SK-N-SH (cell line): ENCODE measurements at regions not wholly inside any gene's neighbourhood (a gene's known extent, or its start where the extent isn't known, plus 50 kb on each side); places are given as distances from the start of the nearest gene placed in this dataset.
"Not testable (repeated sequence)": the region's sequence is repeated elsewhere in the genome, so short reads cannot be mapped to it uniquely, and the experiment has no call there.

Experiments used
- CTCF ChIA-PET: fragments of 300-600, 350-600 bp; formaldehyde crosslinking; extraction: SDS; loops from one replicate; lab custom pipeline; 2021; lab: Yijun Ruan, JAX
- POLR2A ChIA-PET: fragments of 350-600 bp; sonication (Branson Sonifier 250); formaldehyde crosslinking; extraction: SDS; loops from one replicate; lab custom pipeline; 2020; ENCODE audit warnings: antibody characterized with exemption, inconsistent platforms; lab: Yijun Ruan, JAX
- DNase-seq: peaks from one replicate; pipeline ENCODE4 v3.0.0; 2012
- H2AFZ ChIP-seq: fragments of 200-600 bp; sonication (generic); 2 replicates; pipeline ENCODE4 v1.8.1; 2016; ENCODE audit warnings: antibody characterized with exemption, mild to moderate bottlenecking, low read depth
- H3F3A ChIP-seq: fragments of 200-600 bp; sonication (generic); replicated peaks from 2 replicates; pipeline ENCODE3; 2016; ENCODE audit warnings: antibody characterized with exemption, mild to moderate bottlenecking; ENCODE audit not compliant: insufficient read depth
- H3K27ac ChIP-seq, 2 experiments: fragments of 200-500 bp in 1 of 2; fragments of 200-600 bp in 1 of 2; sonication (Bioruptor generic) in 1 of 2; sonication (generic), shearing (Covaris generic) in 1 of 2; 2 replicates each; pipeline versions ENCODE4 v1.5.1 to v1.6.1; 2014 to 2016; ENCODE audit warnings: low read depth in 2 of 2, inconsistent platforms in 1 of 2, low read length in 1 of 2, mild to moderate bottlenecking in 1 of 2, mixed read lengths in 1 of 2
- H3K27me3 ChIP-seq: fragments of 200-600 bp; sonication (generic), shearing (Covaris generic); 2 replicates; pipeline ENCODE4 v1.6.1; 2016; ENCODE audit warnings: mixed run types; ENCODE audit not compliant: insufficient read depth
- H3K36me3 ChIP-seq, 2 experiments: fragments of 200-500 bp in 1 of 2; fragments of 200-600 bp in 1 of 2; sonication (Bioruptor generic) in 1 of 2; sonication (generic) in 1 of 2; replicated peaks in 1 of 2; 2 replicates each; pipeline versions ENCODE3 to v1.5.1; 2014 to 2016; ENCODE audit warnings: low read length in 1 of 2, mild to moderate bottlenecking in 1 of 2; ENCODE audit not compliant: insufficient read depth in 2 of 2, control insufficient read depth in 1 of 2
- H3K4me1 ChIP-seq, 2 experiments: fragments of 200-500 bp in 1 of 2; fragments of 200-600 bp in 1 of 2; sonication (Bioruptor generic) in 1 of 2; sonication (generic), shearing (Covaris generic) in 1 of 2; 2 replicates each; pipeline versions ENCODE4 v1.5.1 to v1.6.1; 2014 to 2016; ENCODE audit warnings: low read depth in 1 of 2, low read length in 1 of 2, mixed run types in 1 of 2; ENCODE audit not compliant: insufficient read depth in 2 of 2, control insufficient read depth in 1 of 2
- H3K4me2 ChIP-seq: fragments of 200-600 bp; sonication (generic), shearing (Covaris generic); 2 replicates; pipeline ENCODE4 v1.6.1; 2017; ENCODE audit warnings: mixed run types
- H3K4me3 ChIP-seq, 2 experiments: fragments of 200-500 bp in 1 of 2; fragments of 200-600 bp in 1 of 2; sonication (Bioruptor generic) in 1 of 2; sonication (generic), shearing (Covaris generic) in 1 of 2; 2 replicates each; pipeline versions ENCODE4 v1.5.1 to v1.8.1; 2014 to 2016; ENCODE audit warnings: low read depth in 2 of 2, inconsistent platforms in 1 of 2, low read length in 1 of 2, mild to moderate bottlenecking in 1 of 2, mixed read lengths in 1 of 2, moderate library complexity in 1 of 2
- H3K79me2 ChIP-seq: fragments of 200-600 bp; sonication (generic); 2 replicates; pipeline ENCODE4 v1.8.1; 2017; ENCODE audit warnings: mild to moderate bottlenecking; ENCODE audit not compliant: insufficient read depth
- H3K9ac ChIP-seq: fragments of 200-600 bp; sonication (generic); 2 replicates; pipeline ENCODE4 v1.6.1; 2017; ENCODE audit warnings: mixed run types
- H3K9me2 ChIP-seq: fragments of 200-600 bp; sonication (generic); 2 replicates; pipeline ENCODE4 v1.6.1; 2017; ENCODE audit warnings: mixed run types
- H3K9me3 ChIP-seq: fragments of 200-600 bp; sonication (generic); 2 replicates; pipeline ENCODE4 v1.6.1; 2017; ENCODE audit warnings: mixed run types, mild to moderate bottlenecking, moderate library complexity
- H4K20me1 ChIP-seq: fragments of 200-600 bp; sonication (generic); 2 replicates; pipeline ENCODE4 v1.6.1; 2017; ENCODE audit warnings: mild to moderate bottlenecking, mixed run types; ENCODE audit not compliant: insufficient read depth
- CHD2 ChIP-seq: fragments of 150-350 bp; IDR thresholded peaks from 2 replicates; pipeline ENCODE4 v1.6.1; 2018; ENCODE audit warnings: low read length; ENCODE audit not compliant: partially characterized antibody
- ELF1 ChIP-seq: IDR thresholded peaks from 2 replicates; pipeline ENCODE4 v1.4.0; 2012
- EP300 ChIP-seq, 2 experiments: IDR thresholded peaks; 2 replicates each; pipeline versions ENCODE4 v1.4.0 to v1.6.1; 2012; ENCODE audit warnings: borderline replicate concordance in 1 of 2, low read depth in 1 of 2, low read length in 1 of 2
- EZH2phosphoT487 ChIP-seq: fragments of 200-600 bp; sonication (generic); IDR thresholded peaks from 2 replicates; pipeline ENCODE4 v1.6.1; 2017; ENCODE audit warnings: low read depth, mixed run types, mild to moderate bottlenecking, antibody characterized with exemption, moderate library complexity, borderline replicate concordance
- FOXJ3 ChIP-seq: sonication (generic); formaldehyde crosslinking; IDR thresholded peaks from 2 replicates; pipeline ENCODE4 v1.5.1; 2020; ENCODE audit warnings: mild to moderate bottlenecking, missing genetic modification reagents
- FOXM1 ChIP-seq: IDR thresholded peaks from 2 replicates; pipeline ENCODE4 v1.4.0; 2012; ENCODE audit warnings: low read depth, mild to moderate bottlenecking
- GABPA ChIP-seq: IDR thresholded peaks from 2 replicates; pipeline ENCODE4 v1.4.0; 2012; ENCODE audit warnings: low read depth, mild to moderate bottlenecking
- GATA2 ChIP-seq: sonication (generic); formaldehyde crosslinking; IDR thresholded peaks from 2 replicates; pipeline ENCODE4 v1.5.0; 2020; ENCODE audit warnings: mild to moderate bottlenecking, missing genetic modification reagents
- MEF2A ChIP-seq: IDR thresholded peaks from 2 replicates; pipeline ENCODE4 v1.4.0; 2012; ENCODE audit warnings: low read depth, borderline replicate concordance
- MXI1 ChIP-seq: IDR thresholded peaks from 2 replicates; pipeline ENCODE4 v1.6.1; 2012; ENCODE audit warnings: mild to moderate bottlenecking, low read depth, low read length, improper control_type of control experiment
- POLR2AphosphoS5 ChIP-seq: IDR thresholded peaks from 2 replicates; pipeline ENCODE4 v1.6.1; 2012; ENCODE audit warnings: low read depth, low read length
- RFX5 ChIP-seq: IDR thresholded peaks from 2 replicates; pipeline ENCODE4 v1.6.1; 2012; ENCODE audit warnings: mild to moderate bottlenecking, improper control_type of control experiment, low read length
- TEAD4 ChIP-seq: IDR thresholded peaks from 2 replicates; pipeline ENCODE4 v1.4.0; 2012; ENCODE audit warnings: mild to moderate bottlenecking, borderline replicate concordance; ENCODE audit not compliant: insufficient read depth
- YY1 ChIP-seq: IDR thresholded peaks from 2 replicates; pipeline ENCODE4 v1.4.0; 2012; ENCODE audit warnings: low read depth, mild to moderate bottlenecking
- WGBS: methylation state at CpG from one replicate; pipeline ENCODE4 v1.1.6; 2017; ENCODE audit warnings: low lambda C conversion rate; 5-methylcytosine and 5-hydroxymethylcytosine counted together
- TF ChIP-seq, protein P1 (sequence below): IDR thresholded peaks from 2 replicates; pipeline ENCODE4; 2012
- TF ChIP-seq, protein P2 (sequence below): IDR thresholded peaks from 2 replicates; pipeline ENCODE4 v1.4.0; 2012; ENCODE audit warnings: low read depth

GRCh38 chr7:29749701-29750321 is 56.5 kb upstream of the WIPF3 start:
- Histone ChIP-seq H3K9me3 (no peaks in the 10 kb centered on the region), H3K36me3 (no peaks in the 10 kb centered on the region), H3K27me3 (0 out of 2 replicates have a peak, but pooled peaks cover 3% of the 10 kb centered on the region), H3K27ac (no peak overlapping the region), H3F3A (peaks cover 6% of the 10 kb centered on the region), H3K9me2 (no peaks in the 10 kb centered on the region), H2AFZ (no peak overlapping the region), H3K4me2 (no peak overlapping the region), H3K4me1 (no peaks in the 10 kb centered on the region), H3K79me2 (no peaks in the 10 kb centered on the region), H3K9ac (no peak overlapping the region), H4K20me1 (no peaks in the 10 kb centered on the region), H3K4me3 (no peak overlapping the region)
- ChIA-PET POLR2A (interaction anchor here (1.0 kb wide), 1 partner anchor 172 kb away, joined by 3 read pairs; no protein-coding TSS in a partner anchor), CTCF (interaction anchor here (0.8 to 1.9 kb wide), 6 partner anchors 125 to 424 kb away, joined by 3 to 21 read pairs (median 6); no protein-coding TSS in a partner anchor)
- 73% methylated on average over 7 of the region's 7 CpGs for WGBS
- DNase-seq = no peak
- no peak for TF ChIP-seq YY1
- no peak for TF ChIP-seq MXI1
- TF ChIP-seq ELF1 = no peak
- TF ChIP-seq EP300 (IDR thresholded peaks at IDR 0.05; ENCODE audit: borderline replicate concordance in 1 of 2, low read depth in 1 of 2, low read length in 1 of 2) = no peak
- TF ChIP-seq FOXM1 = no peak
- no peak for TF ChIP-seq GATA2
- no peak for TF ChIP-seq CHD2
- no peak for TF ChIP-seq GABPA
- no peak for TF ChIP-seq POLR2AphosphoS5
- no peak for TF ChIP-seq EZH2phosphoT487
- TF ChIP-seq RFX5 = no peak
- TF ChIP-seq, protein P1, sequence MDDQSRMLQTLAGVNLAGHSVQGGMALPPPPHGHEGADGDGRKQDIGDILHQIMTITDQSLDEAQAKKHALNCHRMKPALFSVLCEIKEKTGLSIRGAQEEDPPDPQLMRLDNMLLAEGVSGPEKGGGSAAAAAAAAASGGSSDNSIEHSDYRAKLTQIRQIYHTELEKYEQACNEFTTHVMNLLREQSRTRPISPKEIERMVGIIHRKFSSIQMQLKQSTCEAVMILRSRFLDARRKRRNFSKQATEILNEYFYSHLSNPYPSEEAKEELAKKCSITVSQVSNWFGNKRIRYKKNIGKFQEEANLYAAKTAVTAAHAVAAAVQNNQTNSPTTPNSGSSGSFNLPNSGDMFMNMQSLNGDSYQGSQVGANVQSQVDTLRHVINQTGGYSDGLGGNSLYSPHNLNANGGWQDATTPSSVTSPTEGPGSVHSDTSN = no peak
- no peak for TF ChIP-seq FOXJ3
- no peak for TF ChIP-seq MEF2A
- TF ChIP-seq TEAD4 = no peak
- TF ChIP-seq, protein P2, sequence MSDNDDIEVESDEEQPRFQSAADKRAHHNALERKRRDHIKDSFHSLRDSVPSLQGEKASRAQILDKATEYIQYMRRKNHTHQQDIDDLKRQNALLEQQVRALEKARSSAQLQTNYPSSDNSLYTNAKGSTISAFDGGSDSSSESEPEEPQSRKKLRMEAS = no peak

GRCh38 chr7:29750373-29750940 is 55.9 kb upstream of the WIPF3 start:
- H3K9me3 ChIP-seq, H3K27ac ChIP-seq, H3F3A ChIP-seq, H3K36me3 ChIP-seq, H3K4me2 ChIP-seq, H2AFZ ChIP-seq, H3K79me2 ChIP-seq, H3K4me3 ChIP-seq, H4K20me1 ChIP-seq, DNase-seq, H3K9ac ChIP-seq, H3K9me2 ChIP-seq, H3K27me3 ChIP-seq, H3K4me1 ChIP-seq: not testable (repeated sequence)
- WGBS = 57% methylated on average over 4 of the region's 4 CpGs
- POLR2A ChIA-PET = interaction anchor here (1.0 kb wide), 1 partner anchor 171 kb away, joined by 3 read pairs; no protein-coding TSS in a partner anchor
- CTCF ChIA-PET = interaction anchor here (0.8 to 1.9 kb wide), 6 partner anchors 124 to 423 kb away, joined by 3 to 21 read pairs (median 6); no protein-coding TSS in a partner anchor

DNA sequence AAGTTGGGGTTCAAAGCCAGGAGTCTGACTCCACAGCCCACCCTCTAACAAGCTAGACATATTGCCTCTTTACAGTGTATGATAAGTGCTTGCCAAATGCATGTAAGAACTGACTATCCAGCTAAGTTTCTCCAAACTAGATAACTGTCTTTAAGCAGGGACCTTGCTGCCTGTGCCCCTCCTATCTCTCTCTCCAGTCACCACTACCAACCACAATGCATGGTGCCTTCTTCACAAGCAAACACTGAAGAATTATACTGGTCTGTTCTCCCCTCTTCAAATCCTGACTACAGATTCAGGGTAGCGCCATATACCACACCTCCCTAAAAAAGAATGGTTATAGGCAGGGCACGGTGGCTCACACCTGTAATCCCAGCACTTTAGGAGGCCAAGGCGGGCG is 55.3 kb upstream of the WIPF3 start:
- H3K9me3 ChIP-seq, H3K9ac ChIP-seq, POLR2A ChIA-PET, DNase-seq, H3K9me2 ChIP-seq, H3K4me2 ChIP-seq, H3K36me3 ChIP-seq, H3F3A ChIP-seq, H3K4me3 ChIP-seq, H2AFZ ChIP-seq, H3K27me3 ChIP-seq, H3K79me2 ChIP-seq, H3K27ac ChIP-seq, H4K20me1 ChIP-seq, H3K4me1 ChIP-seq: not testable (repeated sequence)
- CTCF ChIA-PET = interaction anchor here (1.4 to 9.2 kb wide), 3 partner anchors 167 to 311 kb away, joined by 6 to 47 read pairs (median 7); no protein-coding TSS in a partner anchor
- 85% methylated on average over 4 of the region's 4 CpGs for WGBS
